WTC11 (cell line): ENCODE measurements at regions not wholly inside any gene's neighbourhood (a gene's known extent, or its start where the extent isn't known, plus 50 kb on each side); places are given as distances from the start of the nearest gene placed in this dataset.

Experiments
- ATAC-seq: fragments of 200-7000 bp; cut with Tn5 transposase; 2 replicates; pipeline ENCODE4 v1.10.0; 2021; ENCODE audit warnings: mild to moderate bottlenecking, moderate library complexity
- CTCF ChIA-PET: fragments of 300-600 bp; sonication (Branson Sonifier 250); formaldehyde crosslinking; loops from one replicate; lab custom pipeline; 2021; ENCODE audit warnings: antibody characterized with exemption; lab: Charles Lee
- POLR2A ChIA-PET: fragments of 350-600 bp; sonication (Branson Sonifier 250); formaldehyde crosslinking; loops from one replicate; lab custom pipeline; 2021; ENCODE audit warnings: antibody characterized with exemption; lab: Charles Lee
- DNase-seq: peaks from one replicate; pipeline ENCODE4 v3.0.0; 2021; ENCODE audit warnings: low spot score
- H3K27ac Mint-ChIP-seq: 2 replicates; pipeline ENCODE4 v1.8.0; 2021; ENCODE audit warnings: mixed read lengths
- H3K27me3 Mint-ChIP-seq: 2 replicates; pipeline ENCODE4 v1.8.0; 2021; ENCODE audit warnings: low read depth, mild to moderate bottlenecking, moderate library complexity, mixed read lengths
- H3K36me3 Mint-ChIP-seq: 2 replicates; pipeline ENCODE4 v1.8.0; 2021; ENCODE audit warnings: mixed read lengths
- H3K4me1 Mint-ChIP-seq: 2 replicates; pipeline ENCODE4 v1.8.0; 2022; ENCODE audit warnings: mixed read lengths
- H3K4me3 Mint-ChIP-seq: 2 replicates; pipeline ENCODE4 v1.8.0; 2021; ENCODE audit warnings: mild to moderate bottlenecking, moderate library complexity, mixed read lengths
- H3K9me3 Mint-ChIP-seq: 2 replicates; pipeline ENCODE4 v1.8.0; 2021; ENCODE audit warnings: mixed read lengths
- CBFB ChIP-seq: sonication (generic); formaldehyde crosslinking; IDR thresholded peaks from 2 replicates; pipeline ENCODE4 v1.8.1; 2022; ENCODE audit warnings: mild to moderate bottlenecking, low read depth, missing genetic modification reagents
- HMGA2 ChIP-seq: fragments of 250-450 bp; sonication (Bioruptor Pico); IDR thresholded peaks from 2 replicates; pipeline ENCODE4 v1.4.0; 2021; ENCODE audit warnings: mild to moderate bottlenecking, moderate library complexity
- KAT7 ChIP-seq: sonication (generic); formaldehyde crosslinking; IDR thresholded peaks from 2 replicates; pipeline ENCODE4 v1.8.1; 2023; ENCODE audit warnings: missing genetic modification reagents, mild to moderate bottlenecking, borderline replicate concordance
- NR3C1 ChIP-seq: sonication (generic); formaldehyde crosslinking; conservative IDR thresholded peaks from 2 replicates; pipeline ENCODE4 v1.8.1; 2023; ENCODE audit warnings: low read depth, mild to moderate bottlenecking, missing genetic modification reagents
- OVOL2 ChIP-seq: fragments of 250-450 bp; sonication (Bioruptor Pico); IDR thresholded peaks from 2 replicates; pipeline ENCODE4 v1.9.0; 2021; ENCODE audit warnings: mild to moderate bottlenecking, borderline replicate concordance
- TCF7 ChIP-seq: sonication (generic); formaldehyde crosslinking; IDR thresholded peaks from 2 replicates; pipeline ENCODE4 v1.8.0; 2022; ENCODE audit warnings: mild to moderate bottlenecking, low read depth, missing genetic modification reagents, moderate library complexity
- TEAD1 ChIP-seq: sonication (generic); formaldehyde crosslinking; IDR thresholded peaks from 2 replicates; pipeline ENCODE4 v1.8.0; 2022; ENCODE audit warnings: mild to moderate bottlenecking, missing genetic modification reagents
- TEAD4 ChIP-seq: sonication (generic); formaldehyde crosslinking; IDR thresholded peaks from 2 replicates; pipeline ENCODE4 v1.8.0; 2022; ENCODE audit warnings: mild to moderate bottlenecking, missing genetic modification reagents
- ZNF416 ChIP-seq: fragments of 250-450 bp; sonication (Bioruptor Pico); IDR thresholded peaks from 2 replicates; pipeline ENCODE4 v1.9.0; 2021; ENCODE audit warnings: mild to moderate bottlenecking, inconsistent platforms
- TF ChIP-seq, protein P1 (sequence below): fragments of 250-450 bp; sonication (Bioruptor Pico); conservative IDR thresholded peaks from 2 replicates; pipeline ENCODE4 v1.9.0; 2021; ENCODE audit warnings: mild to moderate bottlenecking
- TF ChIP-seq, protein P2 (sequence below): fragments of 250-450 bp; sonication (Bioruptor Pico); IDR thresholded peaks from 2 replicates; pipeline ENCODE4 v1.9.0; 2021; ENCODE audit warnings: mild to moderate bottlenecking
- TF ChIP-seq, protein P3 (sequence below): fragments of 250-450 bp; sonication (Bioruptor Pico); IDR thresholded peaks from 2 replicates; pipeline ENCODE4 v1.9.0; 2021; ENCODE audit warnings: moderate library complexity, mild to moderate bottlenecking, inconsistent platforms, borderline replicate concordance
- TF ChIP-seq, protein P4 (sequence below): sonication (generic); formaldehyde crosslinking; IDR thresholded peaks from 2 replicates; pipeline ENCODE4 v1.8.1; 2022; ENCODE audit warnings: missing genetic modification reagents, borderline replicate concordance
- TF ChIP-seq, protein P5 (sequence below): fragments of 250-450 bp; sonication (Bioruptor Pico); IDR thresholded peaks from 2 replicates; pipeline ENCODE4 v1.9.0; 2021; ENCODE audit warnings: mild to moderate bottlenecking

DNA sequence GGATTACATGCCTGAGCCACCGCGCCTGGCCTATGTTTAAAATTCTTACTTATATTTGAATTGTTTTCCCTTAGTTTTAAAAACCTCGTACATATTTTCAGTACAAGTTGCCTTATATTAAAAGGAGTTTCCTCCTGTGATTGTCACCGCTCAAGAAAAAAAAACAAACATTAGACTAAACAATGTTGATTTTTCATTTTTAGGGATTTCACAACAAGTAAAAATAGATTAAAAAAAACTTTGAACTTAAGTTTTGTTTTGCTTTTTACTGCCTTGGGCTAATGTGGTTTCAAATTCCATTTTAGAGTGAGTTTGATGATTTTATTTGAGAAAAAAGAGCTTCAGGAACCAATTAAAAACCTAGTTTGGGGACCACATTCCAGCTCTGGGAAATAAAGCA is 1196.6 kb upstream of the CDH18 start (continued):
- TF ChIP-seq OVOL2 (CRISPR knock-in tag): no peak
- no peak for TF ChIP-seq ZNF416 (CRISPR knock-in tag)
- TF ChIP-seq TEAD1 (CRISPR knock-in tag): no peak
- TF ChIP-seq, protein P1, sequence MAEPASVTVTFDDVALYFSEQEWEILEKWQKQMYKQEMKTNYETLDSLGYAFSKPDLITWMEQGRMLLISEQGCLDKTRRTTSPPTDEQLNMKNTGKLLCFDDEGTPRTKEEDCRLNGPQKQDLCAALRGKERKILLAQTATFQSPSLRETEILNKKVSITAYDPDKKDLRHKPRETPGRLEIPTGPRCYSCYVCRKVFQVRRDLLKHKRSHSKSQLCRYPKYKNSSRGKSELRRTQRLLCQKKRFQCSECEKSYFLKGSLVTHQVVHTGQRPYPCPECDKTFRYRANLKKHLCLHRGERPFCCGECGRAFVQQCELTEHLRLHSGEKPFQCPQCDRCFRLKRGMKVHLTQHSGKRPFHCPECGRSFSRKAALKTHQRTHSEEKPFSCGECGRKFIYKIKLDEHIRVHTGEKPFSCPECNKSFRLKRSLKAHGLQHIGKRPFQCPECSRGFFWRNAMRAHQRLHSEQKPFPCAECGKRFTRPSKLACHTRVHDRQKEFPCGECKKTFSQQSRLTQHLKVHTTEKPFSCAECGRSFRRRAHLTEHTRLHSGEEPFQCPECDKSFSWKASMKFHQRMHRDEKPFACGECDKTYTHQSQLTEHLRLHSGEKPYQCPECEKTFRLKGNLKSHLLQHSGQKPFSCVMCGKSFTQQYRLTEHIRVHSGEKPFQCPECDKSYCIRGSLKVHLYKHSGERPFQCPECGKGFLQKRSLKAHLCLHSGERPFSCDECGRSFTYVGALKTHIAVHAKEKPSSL (CRISPR knock-in tag): no peak
- TF ChIP-seq, protein P2, sequence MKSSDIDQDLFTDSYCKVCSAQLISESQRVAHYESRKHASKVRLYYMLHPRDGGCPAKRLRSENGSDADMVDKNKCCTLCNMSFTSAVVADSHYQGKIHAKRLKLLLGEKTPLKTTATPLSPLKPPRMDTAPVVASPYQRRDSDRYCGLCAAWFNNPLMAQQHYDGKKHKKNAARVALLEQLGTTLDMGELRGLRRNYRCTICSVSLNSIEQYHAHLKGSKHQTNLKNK (CRISPR knock-in tag): no peak
- TF ChIP-seq TEAD4 (CRISPR knock-in tag): no peak

DNA sequence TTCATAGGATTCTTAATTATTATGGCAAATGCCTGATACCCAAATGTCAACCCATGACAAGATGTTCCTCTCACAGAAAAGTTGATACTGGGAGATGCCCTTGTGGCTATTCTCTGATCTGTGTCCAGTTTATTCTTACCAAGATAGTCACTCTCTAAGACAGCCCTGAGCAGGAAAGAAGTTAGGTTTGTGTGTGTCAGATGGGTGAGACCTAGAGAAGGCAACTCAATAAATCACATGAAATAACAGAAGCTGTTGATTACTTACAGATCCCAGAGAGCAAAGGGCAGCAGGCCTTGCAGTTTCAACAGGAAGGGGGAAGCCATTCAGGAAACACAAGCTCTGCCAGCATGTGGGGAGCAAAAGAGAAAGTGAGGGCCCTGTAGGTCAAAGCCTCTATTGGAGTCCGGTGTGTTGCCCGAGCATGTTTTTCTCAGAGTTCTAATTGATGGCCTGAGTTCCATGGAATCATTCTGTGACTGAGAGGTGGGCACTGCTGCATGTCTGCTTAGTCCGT is 1193.7 kb upstream of the CDH18 start:
- Mint-ChIP-seq H3K27ac (no peak overlapping the region), H3K4me3 (no peak overlapping the region), H3K9me3 (no peaks in the 10 kb centered on the region), H3K36me3 (no peaks in the 10 kb centered on the region), H3K27me3 (no peaks in the 10 kb centered on the region), H3K4me1 (no peaks in the 10 kb centered on the region; the same call in 1 of the 2 replicates)
- ChIA-PET POLR2A (no interaction called here), CTCF (no interaction called here)
- ATAC-seq (no peak), DNase-seq (no peak)
- TF ChIP-seq HMGA2 (CRISPR knock-in tag): no peak
- TF ChIP-seq NR3C1 (CRISPR knock-in tag): no peak
- TF ChIP-seq, protein P3, sequence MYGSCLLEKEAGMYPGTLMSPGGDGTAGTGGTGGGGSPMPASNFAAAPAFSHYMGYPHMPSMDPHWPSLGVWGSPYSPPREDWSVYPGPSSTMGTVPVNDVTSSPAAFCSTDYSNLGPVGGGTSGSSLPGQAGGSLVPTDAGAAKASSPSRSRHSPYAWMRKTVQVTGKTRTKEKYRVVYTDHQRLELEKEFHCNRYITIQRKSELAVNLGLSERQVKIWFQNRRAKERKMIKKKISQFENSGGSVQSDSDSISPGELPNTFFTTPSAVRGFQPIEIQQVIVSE: no peak

DNA sequence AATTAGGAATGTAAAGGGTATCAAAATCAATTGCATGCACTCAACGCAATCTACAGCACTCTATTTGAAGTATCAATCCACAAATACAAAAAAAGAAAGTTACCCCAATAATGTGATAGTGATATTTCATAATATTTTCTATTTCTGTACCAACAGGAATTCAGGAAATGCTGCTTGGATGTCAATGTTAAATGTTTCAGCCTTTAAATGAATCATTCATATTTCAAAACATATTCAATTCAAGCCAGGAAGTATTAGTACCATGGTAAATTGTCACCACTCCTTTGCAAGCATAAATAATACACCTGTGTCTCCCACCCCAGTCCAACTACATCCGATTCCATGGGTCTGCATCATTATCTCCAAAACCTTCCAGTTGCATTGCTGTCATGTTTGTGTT is 1185.5 kb upstream of the CDH18 start:
- H3K9me3 Mint-ChIP-seq: no peaks in the 10 kb centered on the region
- no peak overlapping the region for H3K27ac Mint-ChIP-seq
- TF ChIP-seq CBFB (CRISPR knock-in tag) (no peak), TCF7 (no peak), KAT7 (CRISPR knock-in tag) (no peak)
- TF ChIP-seq, protein P4, sequence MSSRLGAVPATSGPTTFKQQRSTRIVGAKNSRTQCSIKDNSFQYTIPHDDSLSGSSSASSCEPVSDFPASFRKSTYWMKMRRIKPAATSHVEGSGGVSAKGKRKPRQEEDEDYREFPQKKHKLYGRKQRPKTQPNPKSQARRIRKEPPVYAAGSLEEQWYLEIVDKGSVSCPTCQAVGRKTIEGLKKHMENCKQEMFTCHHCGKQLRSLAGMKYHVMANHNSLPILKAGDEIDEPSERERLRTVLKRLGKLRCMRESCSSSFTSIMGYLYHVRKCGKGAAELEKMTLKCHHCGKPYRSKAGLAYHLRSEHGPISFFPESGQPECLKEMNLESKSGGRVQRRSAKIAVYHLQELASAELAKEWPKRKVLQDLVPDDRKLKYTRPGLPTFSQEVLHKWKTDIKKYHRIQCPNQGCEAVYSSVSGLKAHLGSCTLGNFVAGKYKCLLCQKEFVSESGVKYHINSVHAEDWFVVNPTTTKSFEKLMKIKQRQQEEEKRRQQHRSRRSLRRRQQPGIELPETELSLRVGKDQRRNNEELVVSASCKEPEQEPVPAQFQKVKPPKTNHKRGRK (CRISPR knock-in tag): no peak
- TF ChIP-seq, protein P5, sequence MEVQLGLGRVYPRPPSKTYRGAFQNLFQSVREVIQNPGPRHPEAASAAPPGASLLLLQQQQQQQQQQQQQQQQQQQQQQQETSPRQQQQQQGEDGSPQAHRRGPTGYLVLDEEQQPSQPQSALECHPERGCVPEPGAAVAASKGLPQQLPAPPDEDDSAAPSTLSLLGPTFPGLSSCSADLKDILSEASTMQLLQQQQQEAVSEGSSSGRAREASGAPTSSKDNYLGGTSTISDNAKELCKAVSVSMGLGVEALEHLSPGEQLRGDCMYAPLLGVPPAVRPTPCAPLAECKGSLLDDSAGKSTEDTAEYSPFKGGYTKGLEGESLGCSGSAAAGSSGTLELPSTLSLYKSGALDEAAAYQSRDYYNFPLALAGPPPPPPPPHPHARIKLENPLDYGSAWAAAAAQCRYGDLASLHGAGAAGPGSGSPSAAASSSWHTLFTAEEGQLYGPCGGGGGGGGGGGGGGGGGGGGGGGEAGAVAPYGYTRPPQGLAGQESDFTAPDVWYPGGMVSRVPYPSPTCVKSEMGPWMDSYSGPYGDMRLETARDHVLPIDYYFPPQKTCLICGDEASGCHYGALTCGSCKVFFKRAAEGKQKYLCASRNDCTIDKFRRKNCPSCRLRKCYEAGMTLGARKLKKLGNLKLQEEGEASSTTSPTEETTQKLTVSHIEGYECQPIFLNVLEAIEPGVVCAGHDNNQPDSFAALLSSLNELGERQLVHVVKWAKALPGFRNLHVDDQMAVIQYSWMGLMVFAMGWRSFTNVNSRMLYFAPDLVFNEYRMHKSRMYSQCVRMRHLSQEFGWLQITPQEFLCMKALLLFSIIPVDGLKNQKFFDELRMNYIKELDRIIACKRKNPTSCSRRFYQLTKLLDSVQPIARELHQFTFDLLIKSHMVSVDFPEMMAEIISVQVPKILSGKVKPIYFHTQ (CRISPR knock-in tag): no peak
- H3K4me3 Mint-ChIP-seq: no peak overlapping the region
- H3K36me3 Mint-ChIP-seq: no peaks in the 10 kb centered on the region
- ChIA-PET POLR2A (no interaction called here), CTCF (no interaction called here)
- ATAC-seq (no peak), DNase-seq (no peak)
- H3K27me3 Mint-ChIP-seq: no peaks in the 10 kb centered on the region
- peaks cover 14% of the 10 kb centered on the region for H3K4me1 Mint-ChIP-seq
